ENCODE measurements at regions not wholly inside any gene's neighbourhood (a gene's known extent, or its start where the extent isn't known, plus 50 kb on each side); places are given as distances from the start of the nearest gene placed in this dataset.

GRCh38 chr17:53428913-53429312, 393.8 kb upstream of the KIF2B start:
- TF ChIP-seq CTCF (IDR thresholded peaks at IDR 0.05) (no peak), POLR2A (IDR thresholded peaks at IDR 0.05) (no peak)
